ENCODE measurements at regions not wholly inside any gene's neighbourhood (a gene's known extent, or its start where the extent isn't known, plus 50 kb on each side); places are given as distances from the start of the nearest gene placed in this dataset.

GRCh38 chr18:73827801-73828200, 319.8 kb downstream of the FBXO15 start:
- Histone ChIP-seq H2AFZ (ENCODE audit: low read length) (no peak overlapping the region), H3K9ac (ENCODE audit: low read depth, low read length, poor library complexity, severe bottlenecking) (no peak overlapping the region), H3K36me3 (ENCODE audit: insufficient read depth, low read length) (no peaks in the 10 kb centered on the region), H3K9me3 (ENCODE audit: insufficient read depth, low read depth, low read length) (no peaks in the 10 kb centered on the region), H3F3A (ENCODE audit: low read depth) (no peaks in the 10 kb centered on the region), H3K4me1 (ENCODE audit: insufficient read depth, low read length, poor library complexity, severe bottlenecking) (no peaks in the 10 kb centered on the region), H3K79me2 (ENCODE audit: insufficient read depth, low read length) (no peaks in the 10 kb centered on the region), H3K4me3 (ENCODE audit: low read length, poor library complexity, severe bottlenecking) (no peak overlapping the region), H3K4me2 (ENCODE audit: low read depth, low read length, poor library complexity, severe bottlenecking) (no peak overlapping the region), H4K20me1 (ENCODE audit: insufficient read depth, low read length, poor library complexity, severe bottlenecking) (no peaks in the 10 kb centered on the region), H3K27me3 (ENCODE audit: insufficient read depth, low read length, poor library complexity, severe bottlenecking) (no peaks in the 10 kb centered on the region), H3K9me2 (replicated peaks; ENCODE audit: low read depth, low read length) (no peaks in the 10 kb centered on the region)
- TF ChIP-seq EZH2phosphoT487 (IDR thresholded peaks at IDR 0.05; ENCODE audit: borderline replicate concordance): no peak
- TF ChIP-seq CTCF (conservative IDR thresholded peaks at IDR 0.05; ENCODE audit: low read length): no peak

DNA sequence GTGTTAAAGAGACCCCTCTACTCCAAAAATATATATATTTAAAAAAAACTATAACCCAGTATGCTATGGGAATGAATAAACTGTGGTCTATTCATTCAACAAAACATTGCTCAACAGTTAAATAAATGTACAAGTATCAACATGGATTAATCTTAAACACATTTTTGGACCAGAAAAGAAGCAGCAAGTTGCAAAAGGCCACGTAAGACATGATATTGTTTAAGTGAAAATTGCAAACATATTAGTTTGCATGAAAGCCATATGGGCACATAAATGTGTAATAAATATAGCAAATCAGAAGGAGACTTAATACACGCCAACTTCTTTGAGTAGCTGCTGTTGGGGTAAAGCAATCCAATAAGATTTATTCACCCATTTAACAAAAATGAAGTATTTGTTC, 321.5 kb downstream of the FBXO15 start:
- Histone ChIP-seq H3K36me3 (ENCODE audit: insufficient read depth, low read length) (no peaks in the 10 kb centered on the region), H3K9ac (ENCODE audit: low read depth, low read length, poor library complexity, severe bottlenecking) (no peak overlapping the region), H3K4me1 (ENCODE audit: insufficient read depth, low read length, poor library complexity, severe bottlenecking) (no peaks in the 10 kb centered on the region), H3K9me3 (ENCODE audit: insufficient read depth, low read depth, low read length) (no peaks in the 10 kb centered on the region), H3K27me3 (ENCODE audit: insufficient read depth, low read length, poor library complexity, severe bottlenecking) (no peaks in the 10 kb centered on the region), H2AFZ (ENCODE audit: low read length) (no peak overlapping the region), H3K9me2 (replicated peaks; ENCODE audit: low read depth, low read length) (no peaks in the 10 kb centered on the region), H3K79me2 (ENCODE audit: insufficient read depth, low read length) (no peaks in the 10 kb centered on the region), H3K4me2 (ENCODE audit: low read depth, low read length, poor library complexity, severe bottlenecking) (no peak overlapping the region), H4K20me1 (ENCODE audit: insufficient read depth, low read length, poor library complexity, severe bottlenecking) (no peaks in the 10 kb centered on the region), H3K4me3 (ENCODE audit: low read length, poor library complexity, severe bottlenecking) (no peak overlapping the region), H3F3A (ENCODE audit: low read depth) (no peaks in the 10 kb centered on the region)
- TF ChIP-seq EZH2phosphoT487 (IDR thresholded peaks at IDR 0.05; ENCODE audit: borderline replicate concordance) (no peak), CTCF (conservative IDR thresholded peaks at IDR 0.05; ENCODE audit: low read length) (no peak)

GRCh38 chr18:73824671-73825070, 323.0 kb downstream of the FBXO15 start:
- H3K4me1 ChIP-seq (ENCODE audit: insufficient read depth, low read length, poor library complexity, severe bottlenecking): no peaks in the 10 kb centered on the region
- H2AFZ ChIP-seq (ENCODE audit: low read length): no peak overlapping the region
- H3K4me3 ChIP-seq (ENCODE audit: low read length, poor library complexity, severe bottlenecking): no peak overlapping the region
- no peaks in the 10 kb centered on the region for H3K9me3 ChIP-seq (ENCODE audit: insufficient read depth, low read depth, low read length)
- no peak overlapping the region for H3K4me2 ChIP-seq (ENCODE audit: low read depth, low read length, poor library complexity, severe bottlenecking)
- H4K20me1 ChIP-seq (ENCODE audit: insufficient read depth, low read length, poor library complexity, severe bottlenecking): no peaks in the 10 kb centered on the region
- H3K36me3 ChIP-seq (ENCODE audit: insufficient read depth, low read length): no peaks in the 10 kb centered on the region
- no peak overlapping the region for H3K9ac ChIP-seq (ENCODE audit: low read depth, low read length, poor library complexity, severe bottlenecking)
- no peaks in the 10 kb centered on the region for H3K79me2 ChIP-seq (ENCODE audit: insufficient read depth, low read length)
- no peaks in the 10 kb centered on the region for H3K9me2 ChIP-seq (replicated peaks; ENCODE audit: low read depth, low read length)
- TF ChIP-seq EZH2phosphoT487 (IDR thresholded peaks at IDR 0.05; ENCODE audit: borderline replicate concordance): no peak
- no peak for TF ChIP-seq CTCF (conservative IDR thresholded peaks at IDR 0.05; ENCODE audit: low read length)
- H3F3A ChIP-seq (ENCODE audit: low read depth): no peaks in the 10 kb centered on the region
- H3K27me3 ChIP-seq (ENCODE audit: insufficient read depth, low read length, poor library complexity, severe bottlenecking): no peaks in the 10 kb centered on the region

Measured in Loucy (cell line).